ENCODE measurements at regions not wholly inside any gene's neighbourhood (a gene's known extent, or its start where the extent isn't known, plus 50 kb on each side); places are given as distances from the start of the nearest gene placed in this dataset.

DNA sequence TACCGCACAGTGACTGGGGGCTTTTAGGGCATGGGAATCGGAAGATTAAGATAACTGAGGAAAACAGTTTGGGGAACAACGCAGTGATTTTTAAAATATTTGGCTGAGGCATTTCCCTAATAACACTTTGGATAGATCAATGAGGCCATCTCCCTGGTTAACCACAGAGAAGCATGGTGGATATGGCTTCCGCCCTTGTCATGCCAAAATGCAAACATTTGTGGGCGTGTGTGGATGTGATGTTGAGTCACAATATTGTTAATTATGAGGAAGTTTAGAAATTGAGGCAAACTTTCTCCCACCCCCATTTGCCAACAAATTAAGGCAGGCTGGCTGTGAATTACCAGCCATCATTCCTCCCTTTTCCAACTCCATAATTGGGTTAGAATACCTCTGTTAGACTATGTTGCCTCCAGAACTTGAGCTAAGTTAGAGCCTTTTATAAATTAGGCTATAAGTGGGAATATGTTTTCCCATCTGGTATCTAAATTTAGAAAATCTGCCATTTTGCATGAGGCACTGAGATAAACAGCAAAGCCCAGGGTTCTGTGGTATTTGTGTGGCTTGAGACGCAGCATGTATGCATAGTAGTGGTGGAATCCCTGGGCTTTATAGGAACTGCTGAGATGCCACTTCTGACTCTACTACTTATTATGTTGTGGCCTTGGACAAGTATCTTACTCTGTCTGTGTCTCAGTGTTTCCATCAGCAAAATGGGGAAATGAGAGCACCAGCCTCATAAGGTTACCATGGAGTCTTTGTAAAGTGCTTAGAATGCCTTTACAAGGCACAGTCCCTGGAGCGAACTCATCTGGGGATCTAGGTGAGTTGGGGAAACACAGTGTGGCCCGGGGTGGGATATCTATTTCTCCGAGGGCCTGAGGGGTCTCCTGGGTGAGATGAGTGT, 154.6 kb downstream of the C1orf94 start:
- no peak for DNase-seq

DNA sequence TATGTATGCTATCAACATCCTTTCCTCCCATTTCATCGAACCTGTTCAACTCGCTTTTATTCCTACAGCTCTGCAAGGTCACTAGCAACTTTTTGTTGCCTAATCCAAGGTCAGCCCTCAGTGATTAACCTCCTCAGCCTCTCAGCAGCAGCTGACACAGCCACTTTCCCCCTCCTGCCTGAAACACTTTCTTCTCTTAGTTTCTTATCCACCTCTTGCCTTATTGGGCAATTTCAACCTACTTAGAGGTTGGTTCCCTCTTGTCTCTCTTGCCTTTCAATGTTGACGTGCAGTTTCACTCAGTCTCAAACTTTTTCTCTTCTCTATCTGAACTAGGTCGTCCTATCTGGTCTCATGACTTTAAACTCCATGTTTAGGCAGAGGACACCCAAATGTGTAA, 156.3 kb downstream of the C1orf94 start:
- no peak for DNase-seq

GRCh38 chr1:34338871-34339270, 162.2 kb downstream of the C1orf94 start:
- no peak for DNase-seq

GRCh38 chr1:34341896-34342295, 165.2 kb downstream of the C1orf94 start:
- no peak for DNase-seq

DNA sequence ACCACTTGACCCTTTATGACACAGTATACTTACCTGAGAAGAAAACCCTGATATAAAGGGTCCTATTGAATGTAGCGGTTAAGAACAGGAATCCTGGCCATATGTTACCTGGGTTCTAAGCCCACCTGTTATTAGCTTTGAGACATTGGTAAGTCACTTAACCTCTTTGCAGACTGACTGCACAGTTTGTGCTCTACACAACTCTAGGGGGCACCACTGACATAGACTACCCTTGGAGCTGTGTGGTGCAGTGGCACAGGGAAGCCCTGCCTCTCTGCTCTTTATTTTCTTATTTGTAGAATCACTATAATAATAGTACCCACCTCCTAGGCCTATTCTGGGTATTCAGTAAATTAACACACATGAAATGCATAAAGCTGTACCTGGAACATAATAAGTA, 165.6 kb downstream of the C1orf94 start:
- no peak for DNase-seq

DNA sequence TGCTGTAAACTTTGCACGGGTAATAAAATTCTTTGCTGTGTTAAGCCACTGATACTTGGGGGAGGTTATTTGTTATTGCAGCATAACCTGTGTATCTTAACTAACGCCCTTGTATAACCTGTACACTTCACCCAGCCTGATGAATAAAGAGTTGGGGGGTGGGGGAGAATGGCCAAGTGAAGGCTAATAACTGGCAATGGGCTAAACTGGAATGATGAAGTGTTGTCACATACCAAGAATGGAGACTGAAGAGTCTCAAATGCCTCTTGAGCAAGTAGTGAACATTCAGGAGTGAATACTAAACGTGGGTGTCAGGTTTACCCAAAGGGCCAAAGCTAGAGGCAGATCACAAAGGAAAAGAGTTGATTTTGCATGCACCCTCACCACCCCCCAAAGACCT, 169.4 kb downstream of the C1orf94 start:
- no peak for DNase-seq

DNA sequence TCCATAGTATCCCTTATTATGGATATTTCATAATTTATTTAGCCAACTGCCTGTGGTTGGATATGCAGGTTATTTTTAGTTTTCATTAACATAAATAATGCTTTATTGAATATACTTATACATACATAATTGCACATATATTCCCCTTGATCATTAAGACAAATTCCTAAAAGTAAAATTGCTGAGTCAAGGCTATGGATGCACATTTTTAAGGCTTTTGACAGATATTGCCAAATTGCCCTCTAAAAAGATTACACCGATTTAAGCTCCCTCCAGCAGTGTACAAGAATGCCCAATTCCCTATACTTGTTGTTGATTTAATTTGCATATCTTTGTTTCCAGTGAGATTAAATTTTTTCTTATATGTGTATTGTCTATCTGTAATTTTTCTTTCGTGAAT, 176.7 kb downstream of the C1orf94 start:
- DNase-seq = no peak

DNA sequence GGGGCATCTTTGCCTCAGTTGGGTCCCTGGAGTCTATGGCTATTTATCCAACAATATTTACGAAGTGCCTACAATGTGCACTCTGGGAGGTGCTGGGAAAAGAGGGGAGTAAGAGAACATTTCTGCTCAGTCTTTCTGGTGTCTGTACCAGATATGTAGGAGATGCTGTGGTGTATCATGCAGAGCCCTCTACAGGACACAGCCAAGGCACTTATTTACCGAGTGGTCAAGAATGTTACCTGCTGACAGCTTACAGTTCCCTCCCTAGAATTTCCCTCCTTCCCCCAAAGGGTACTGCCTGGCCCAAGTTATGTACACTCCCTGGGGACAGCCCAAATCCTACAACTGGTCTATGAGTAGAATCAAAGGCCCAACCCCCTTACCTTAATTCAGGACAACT, 177.7 kb downstream of the C1orf94 start:
- DNase-seq = no peak

- DNase-seq = no peak
These were observed 180.1 kb downstream of the C1orf94 start for GRCh38 chr1:34356853-34357252.

GRCh38 chr1:34358636-34359035, 181.9 kb downstream of the C1orf94 start:
- DNase-seq = no peak

GRCh38 chr1:34359411-34359810, 182.7 kb downstream of the C1orf94 start:
- DNase-seq = no peak

- no peak for DNase-seq
These were observed 183.9 kb downstream of the C1orf94 start for GRCh38 chr1:34360574-34360973.

- no peak for DNase-seq
These were observed 184.4 kb downstream of the C1orf94 start for GRCh38 chr1:34361121-34361520.

DNA sequence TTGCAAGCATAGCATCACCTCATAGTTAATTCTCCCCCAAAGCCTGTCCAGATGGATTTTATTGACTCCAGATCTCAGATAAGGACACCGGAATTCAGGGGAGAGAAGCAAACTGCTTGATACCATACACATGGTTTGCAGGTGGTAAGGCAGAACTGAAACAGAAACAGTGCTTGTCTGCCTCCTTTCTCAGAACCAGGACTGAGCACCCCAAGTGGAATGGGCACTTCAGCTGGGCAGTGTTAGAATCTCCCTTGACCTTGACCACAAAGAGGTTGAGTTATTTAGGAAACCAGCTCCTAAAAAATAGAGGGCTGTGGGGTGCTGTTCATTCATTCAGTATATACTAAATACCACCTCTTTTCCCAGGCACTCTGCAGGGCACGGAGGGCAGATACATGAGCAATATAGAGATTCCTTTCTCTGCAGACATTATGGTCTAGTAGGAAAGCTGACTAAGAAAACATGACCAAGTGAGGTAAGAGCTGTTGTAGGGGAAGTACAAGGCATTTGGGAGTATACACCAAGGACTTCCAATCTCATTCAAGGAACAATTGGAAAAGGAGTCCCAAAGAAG, 185.2 kb downstream of the C1orf94 start:
- no peak for DNase-seq

DNA sequence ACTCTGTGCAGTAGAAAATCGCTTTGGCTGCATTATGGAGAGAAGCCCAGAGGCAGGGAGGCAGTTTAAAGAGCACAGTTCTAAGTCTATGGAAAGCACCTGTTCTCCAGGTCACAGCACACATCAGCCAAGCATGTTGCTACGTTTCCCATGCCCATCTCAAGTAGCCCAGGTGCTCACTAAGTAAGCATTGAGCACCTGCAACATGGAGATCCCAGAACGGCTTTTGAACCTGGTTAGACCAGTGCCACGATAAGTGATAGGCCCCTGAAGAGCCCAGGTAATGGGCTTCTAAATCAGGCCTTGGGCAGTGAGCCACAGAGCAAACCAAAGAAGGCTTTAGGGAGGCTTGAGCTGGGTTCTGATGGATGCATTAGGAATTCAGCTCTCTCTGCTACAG, 186.2 kb downstream of the C1orf94 start:
- DNase-seq = no peak

GRCh38 chr1:34363447-34363846, 186.7 kb downstream of the C1orf94 start:
- DNase-seq = no peak

DNA sequence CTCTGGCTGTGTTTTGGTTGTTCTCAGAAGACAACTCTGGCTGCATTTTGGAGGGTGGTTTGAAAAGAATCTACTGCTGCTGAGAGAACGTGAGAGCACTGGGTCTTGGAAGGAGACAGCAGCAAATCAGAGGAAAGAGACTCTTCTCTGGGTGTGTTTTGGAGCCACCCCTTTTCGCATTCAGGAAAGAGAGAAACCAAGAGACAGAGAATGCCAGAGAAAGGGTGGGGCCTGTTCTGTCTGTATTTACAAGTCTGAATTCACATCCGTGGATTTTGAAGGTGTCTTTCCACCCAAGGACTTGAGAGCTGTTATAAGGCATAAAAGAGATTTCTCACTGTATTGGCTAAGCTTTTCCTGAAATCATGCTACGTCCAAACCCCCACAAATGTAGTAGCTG, 187.2 kb downstream of the C1orf94 start:
- no peak for DNase-seq

GRCh38 chr1:34364376-34364775, 187.7 kb downstream of the C1orf94 start:
- no peak for DNase-seq

GRCh38 chr1:34365295-34365694, 188.6 kb downstream of the C1orf94 start:
- no peak for DNase-seq

DNA sequence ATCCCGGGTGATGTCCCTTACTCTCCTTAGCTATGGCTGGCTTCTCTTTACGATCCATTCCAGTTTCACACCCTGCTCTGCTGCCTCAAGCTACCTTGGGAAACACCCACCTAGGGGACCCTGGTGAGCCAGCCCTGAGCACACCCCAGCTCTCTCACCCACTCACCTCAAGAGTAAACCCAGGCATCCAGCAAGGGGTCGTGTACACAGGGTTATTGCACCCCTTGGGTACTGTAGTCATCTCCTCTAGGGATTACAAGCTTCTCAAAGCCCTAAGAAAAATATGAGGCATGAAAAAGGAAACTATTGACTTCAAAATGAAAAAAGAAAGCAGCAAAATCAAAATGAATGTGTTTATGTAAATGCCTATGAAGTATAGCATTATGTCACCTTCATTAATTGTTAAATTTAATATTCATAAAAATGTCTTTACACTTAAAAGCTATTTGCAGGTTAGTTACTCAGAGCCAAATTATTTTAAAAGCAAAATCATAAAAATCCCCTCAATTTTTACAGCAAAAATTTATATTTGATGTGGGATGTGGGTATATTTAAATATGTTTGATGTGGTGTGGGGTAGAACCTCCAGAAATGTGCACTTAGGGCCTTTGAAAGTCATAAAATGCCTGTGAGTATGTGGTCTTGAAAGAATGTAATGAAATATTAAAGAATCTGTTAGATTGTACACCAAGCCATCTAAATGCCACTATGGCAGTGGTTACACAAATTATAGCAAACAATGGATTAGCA, 190.3 kb downstream of the C1orf94 start:
- no peak for DNase-seq

GRCh38 chr1:34367954-34368353, 191.2 kb downstream of the C1orf94 start:
- no peak for DNase-seq

DNA sequence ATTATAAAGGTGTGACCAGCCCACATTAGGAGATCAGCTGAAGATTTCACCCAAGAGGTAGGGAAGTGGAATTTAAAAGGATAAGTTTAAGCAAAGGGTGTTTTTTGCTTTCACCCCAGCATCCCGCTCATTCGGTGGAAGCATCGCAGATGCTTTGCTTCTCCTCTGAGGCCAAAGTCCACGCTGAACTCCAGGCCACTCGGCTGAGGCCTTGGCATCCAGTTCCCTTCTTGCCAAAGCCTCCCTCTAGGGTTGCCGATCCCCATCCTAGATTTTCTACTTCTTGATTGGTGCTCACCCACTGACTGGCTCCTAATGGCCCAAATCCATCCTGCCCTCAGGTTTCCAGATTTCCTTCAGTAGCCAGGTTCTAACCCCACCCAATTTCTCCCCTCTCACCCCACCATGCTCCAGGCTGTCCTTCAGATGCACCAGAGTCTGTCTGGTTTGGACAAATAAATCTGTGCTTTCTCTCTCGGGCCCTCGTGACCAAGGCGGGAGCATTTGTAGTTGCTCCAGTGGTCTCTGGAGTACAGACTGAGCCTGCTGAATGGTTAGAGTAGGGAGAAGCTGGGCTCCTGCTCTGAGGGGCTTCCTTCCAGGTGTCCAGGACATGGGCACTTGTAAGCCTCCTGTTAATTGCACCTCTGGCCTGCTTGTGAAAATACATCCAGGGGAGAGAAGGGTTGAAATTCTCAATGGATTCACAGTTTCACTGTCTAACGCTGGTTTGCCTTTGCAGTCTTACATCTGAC, 193.2 kb downstream of the C1orf94 start:
- no peak for DNase-seq

DNA sequence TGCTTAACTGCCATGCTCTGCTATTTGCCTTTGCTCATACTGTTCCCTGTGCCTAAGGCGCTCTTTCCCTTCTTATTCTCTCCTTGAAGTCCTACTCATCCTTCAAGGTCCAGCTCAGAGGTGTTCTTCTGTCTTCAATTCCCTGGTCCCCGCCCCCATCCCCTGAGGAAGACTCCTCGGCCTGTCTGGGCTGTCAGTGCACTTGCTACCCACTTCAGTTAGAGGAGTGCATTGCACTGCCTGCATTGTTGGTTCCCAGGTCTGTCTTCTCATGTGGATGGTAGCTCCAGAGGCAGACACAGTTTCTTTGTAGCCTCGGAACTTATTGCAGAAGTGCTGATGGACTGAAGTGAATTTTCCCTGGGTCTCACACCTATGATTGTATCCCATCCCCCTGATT, 194.0 kb downstream of the C1orf94 start:
- DNase-seq = no peak
